Stimulated activated CD4-positive, alpha-beta T cell treated with anti-CD3 and anti-CD28 coated beads, Interleukin-12 subunit alpha, Interleukin-12 subunit beta, amount 100 ng/mL, for 48 hours (primary cell): ENCODE measurements at regions not wholly inside any gene's neighbourhood (a gene's known extent, or its start where the extent isn't known, plus 50 kb on each side); places are given as distances from the start of the nearest gene placed in this dataset.

Experiments used
- DNase-seq, 3 donors: peaks; one replicate each; pipeline ENCODE4 v3.0.0-alpha.2; 2020; ENCODE audit warnings: low read depth in 2 of 3, low spot score in 1 of 3

DNA sequence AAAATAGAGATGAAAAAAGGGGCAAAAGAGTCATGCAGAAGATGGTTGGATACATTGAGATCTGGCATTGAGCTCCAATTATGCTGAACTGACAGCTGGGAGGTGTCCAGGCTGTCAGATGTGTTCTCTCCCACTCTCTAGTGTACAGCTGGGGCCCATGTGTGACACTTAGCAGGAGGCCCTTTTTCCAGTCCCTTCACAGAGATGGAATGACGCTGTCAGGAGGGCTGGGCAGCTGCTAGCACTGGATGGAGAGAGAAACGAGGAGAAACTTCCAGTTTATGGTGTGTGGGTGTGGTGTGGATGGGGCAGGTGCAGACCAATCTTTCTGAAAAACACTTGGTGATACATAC lies 437.7 kb upstream of the HS6ST1 start:
- no peak for DNase-seq

- no peak for DNase-seq
Observed at GRCh38 chr2:128765811-128766210, 447.1 kb upstream of the HS6ST1 start.

DNA sequence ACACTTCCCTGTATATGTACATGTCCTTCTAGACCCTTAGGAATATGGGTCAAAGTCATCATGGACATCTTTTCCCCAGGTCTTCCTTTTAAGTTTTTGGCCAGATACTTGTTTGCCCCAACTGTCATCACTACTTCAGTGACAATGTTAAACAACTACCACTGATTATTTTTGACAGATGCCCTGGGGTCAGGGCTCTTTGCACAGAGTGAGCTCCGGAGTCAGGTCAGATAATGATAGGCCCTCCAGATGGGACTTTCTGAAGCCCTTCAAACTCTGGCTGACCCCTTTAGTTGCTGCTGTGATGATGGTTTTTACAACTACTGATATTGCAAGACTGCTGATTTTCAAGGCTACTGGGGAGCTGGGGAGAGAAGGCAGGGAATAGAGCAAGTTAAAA lies 449.4 kb upstream of the HS6ST1 start:
- DNase-seq, result no peak

DNA sequence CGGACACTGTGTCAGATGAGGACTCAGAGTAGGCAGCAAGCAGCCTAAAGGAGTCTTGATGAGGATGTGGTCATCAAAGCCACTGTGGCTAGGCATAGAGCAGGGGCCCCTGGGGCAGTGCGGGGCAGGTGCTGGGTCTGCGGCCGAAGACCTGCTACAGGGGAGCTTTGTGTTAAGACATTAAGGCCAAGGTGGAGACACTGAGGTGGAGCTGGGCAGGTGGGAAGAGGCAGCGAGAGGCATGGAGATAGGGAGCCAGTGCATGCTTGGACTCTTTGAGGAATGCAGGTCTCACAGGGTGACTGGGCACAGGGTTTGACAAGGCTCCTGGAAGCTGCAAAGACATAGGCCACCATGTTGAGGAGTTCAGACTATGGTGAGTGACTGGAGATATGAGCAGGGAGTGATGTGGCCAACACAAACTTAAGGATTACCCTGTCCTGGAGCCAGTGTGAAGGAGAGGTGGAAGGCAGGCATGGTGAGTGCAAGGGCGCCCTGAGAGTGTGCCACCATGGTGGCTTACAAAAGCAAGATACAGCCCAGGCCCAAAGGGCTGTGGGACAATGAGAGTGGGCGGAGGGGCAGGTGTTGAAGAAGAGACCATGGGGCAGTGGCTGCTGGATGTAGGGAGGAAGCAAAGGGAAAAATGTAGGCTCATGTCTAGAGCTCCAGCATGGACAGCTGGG lies 450.9 kb upstream of the HS6ST1 start:
- no peak for DNase-seq

DNA sequence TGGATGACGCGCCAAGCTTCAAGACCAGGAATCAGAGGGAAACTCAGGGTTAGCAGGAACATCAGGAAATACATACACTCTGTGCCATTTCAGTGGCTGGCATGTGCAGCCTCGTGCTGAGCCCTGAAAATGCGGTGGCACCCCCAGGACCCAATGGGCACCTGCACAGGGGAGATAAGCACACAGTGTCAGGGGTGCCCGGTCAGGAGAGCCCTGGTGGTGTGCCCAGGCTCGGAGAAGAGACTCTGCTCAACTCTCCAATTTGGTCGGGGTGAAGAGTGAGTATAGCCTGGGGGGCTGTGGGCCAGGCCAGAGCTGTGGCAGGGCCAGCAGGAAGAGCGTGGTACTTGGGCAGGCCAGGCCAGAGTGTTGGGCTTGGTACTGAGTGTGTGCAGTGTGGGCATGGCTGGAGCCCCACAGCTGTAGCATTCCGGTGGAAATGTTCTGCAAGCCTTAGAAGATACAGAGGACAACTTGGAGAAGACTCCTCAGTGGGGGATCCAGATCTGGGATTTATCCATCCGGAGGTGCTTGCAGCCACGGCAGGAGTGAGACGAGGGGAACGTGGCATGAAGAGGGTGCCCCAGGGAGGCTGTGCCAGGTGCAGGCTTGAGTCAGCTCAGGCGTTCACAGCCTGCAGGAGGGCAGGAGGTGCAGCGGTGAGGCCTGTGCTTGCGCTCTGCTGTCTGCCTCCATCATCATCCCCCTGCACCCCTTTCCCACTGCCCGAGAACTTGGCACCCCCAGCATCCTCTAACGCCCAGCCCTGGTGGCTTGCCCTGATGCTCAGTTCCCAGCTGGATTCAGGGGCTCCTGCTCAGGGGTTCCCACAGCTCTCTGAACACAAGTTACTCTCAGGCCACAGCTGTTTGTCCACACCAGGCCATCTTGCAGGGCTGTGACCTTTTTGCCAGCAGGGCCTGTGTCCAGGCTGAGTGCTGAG lies 451.7 kb upstream of the HS6ST1 start:
- no peak for DNase-seq

GRCh38 chr2:128771401-128771800 lies 452.7 kb upstream of the HS6ST1 start:
- no peak for DNase-seq

DNA sequence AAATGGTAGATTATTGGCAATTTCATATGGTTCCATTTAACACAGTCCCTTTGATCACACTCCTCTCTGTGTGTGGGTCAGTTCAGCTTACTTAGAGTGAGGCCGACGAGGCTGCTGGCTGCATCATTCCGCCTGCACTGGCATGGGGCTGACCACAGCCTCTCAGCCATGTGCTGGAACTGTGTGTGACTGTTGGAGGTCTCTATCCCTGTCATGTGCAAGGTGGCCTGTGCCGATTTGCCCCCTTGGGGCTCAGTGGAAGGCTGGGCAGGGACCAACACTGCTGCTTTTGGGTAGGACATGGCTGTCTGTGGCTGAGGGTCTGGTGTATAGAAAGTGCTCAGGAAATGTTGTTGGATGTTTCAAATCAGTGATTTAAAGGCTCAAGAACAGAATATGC lies 454.0 kb upstream of the HS6ST1 start:
- DNase-seq, result no peak

DNA sequence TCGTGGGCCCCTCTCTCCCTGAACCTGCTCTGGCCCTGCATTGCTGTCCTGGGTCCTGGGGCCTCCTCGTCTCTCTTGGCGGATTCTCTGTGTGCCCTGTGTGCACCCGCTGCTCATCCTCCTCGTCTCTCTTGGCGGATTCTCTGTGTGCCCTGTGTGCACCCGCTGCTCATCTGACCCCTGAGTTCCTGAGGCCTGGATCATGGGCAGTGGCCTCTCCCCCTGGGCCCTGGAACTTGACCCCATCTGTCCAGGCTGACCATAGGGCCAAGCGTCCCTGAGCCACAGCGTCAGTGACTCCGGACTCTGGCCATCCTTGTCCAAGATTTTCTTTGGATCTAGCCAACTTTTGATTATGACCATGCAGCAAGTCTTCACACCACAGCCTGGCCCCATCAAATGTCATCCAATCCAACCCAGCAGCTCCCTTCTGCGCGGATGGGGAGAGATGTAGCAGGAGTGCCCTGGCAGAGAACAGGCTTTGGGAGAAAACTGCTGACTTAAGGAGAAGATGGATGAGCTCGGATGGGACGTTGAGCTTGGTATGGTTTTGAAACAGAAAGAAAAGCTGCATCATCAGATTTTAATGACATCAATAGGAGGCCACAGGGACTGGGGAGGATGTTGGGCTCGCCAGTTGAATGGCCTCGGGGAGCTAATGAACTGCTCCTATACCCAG lies 455.1 kb upstream of the HS6ST1 start:
- DNase-seq, result no peak

GRCh38 chr2:128774320-128775216 lies 455.9 kb upstream of the HS6ST1 start:
- DNase-seq, result no peak

GRCh38 chr2:128775217-128775913 lies 456.7 kb upstream of the HS6ST1 start:
- DNase-seq, result no peak

DNA sequence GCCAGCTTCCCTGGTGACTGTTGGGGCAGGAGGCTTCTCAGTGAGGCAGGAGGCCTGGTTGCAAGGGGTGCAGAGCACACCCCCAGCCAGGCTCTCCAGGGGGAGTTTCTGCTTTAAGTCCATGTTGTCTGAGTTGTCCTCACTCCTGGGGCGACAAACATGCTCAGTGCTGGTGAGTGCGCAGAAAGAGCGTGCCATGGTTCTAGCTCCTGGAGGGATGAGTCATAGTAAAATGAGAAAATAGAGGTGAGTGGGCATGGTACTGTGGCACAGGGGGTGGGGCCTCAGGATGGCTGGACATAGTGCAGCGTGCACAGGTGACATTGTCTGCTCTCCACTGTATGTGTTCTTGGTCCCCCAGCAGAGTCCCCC lies 457.2 kb upstream of the HS6ST1 start:
- no peak for DNase-seq

DNA sequence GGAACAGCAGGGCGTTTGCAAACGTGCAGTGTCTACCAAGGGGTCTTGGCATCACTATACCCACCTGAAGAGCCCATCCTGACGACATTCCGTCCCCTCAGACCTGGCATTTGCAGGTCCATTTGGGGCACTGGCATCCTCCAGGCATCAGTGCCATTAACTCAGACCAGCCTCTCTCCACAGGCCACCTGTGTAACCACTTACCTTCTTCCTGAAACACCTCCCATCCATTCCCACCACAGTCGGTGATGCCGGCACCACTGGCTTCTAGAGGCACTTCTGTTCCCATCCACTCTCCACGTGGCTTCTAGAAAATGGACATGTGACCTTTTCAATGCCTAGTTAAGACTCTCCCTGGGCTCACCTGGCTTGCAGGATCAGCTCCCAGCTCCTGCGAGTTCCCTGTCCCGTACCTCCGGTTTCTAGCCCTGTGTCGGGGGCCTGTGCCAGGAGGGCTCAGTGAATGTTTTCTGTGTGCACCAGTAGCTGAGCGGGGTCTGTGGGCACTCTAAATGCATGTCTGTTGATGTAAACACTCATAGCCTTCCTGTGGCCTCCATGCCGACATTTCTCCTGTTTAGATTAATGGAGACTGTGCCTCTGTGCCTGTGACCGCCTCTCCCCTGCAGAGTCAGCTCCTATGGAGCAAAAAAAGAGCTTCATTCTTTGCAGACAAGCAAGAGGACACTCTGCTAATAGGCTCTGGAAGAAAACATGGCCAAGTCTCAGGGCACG lies 458.0 kb upstream of the HS6ST1 start:
- DNase-seq, result no peak

DNA sequence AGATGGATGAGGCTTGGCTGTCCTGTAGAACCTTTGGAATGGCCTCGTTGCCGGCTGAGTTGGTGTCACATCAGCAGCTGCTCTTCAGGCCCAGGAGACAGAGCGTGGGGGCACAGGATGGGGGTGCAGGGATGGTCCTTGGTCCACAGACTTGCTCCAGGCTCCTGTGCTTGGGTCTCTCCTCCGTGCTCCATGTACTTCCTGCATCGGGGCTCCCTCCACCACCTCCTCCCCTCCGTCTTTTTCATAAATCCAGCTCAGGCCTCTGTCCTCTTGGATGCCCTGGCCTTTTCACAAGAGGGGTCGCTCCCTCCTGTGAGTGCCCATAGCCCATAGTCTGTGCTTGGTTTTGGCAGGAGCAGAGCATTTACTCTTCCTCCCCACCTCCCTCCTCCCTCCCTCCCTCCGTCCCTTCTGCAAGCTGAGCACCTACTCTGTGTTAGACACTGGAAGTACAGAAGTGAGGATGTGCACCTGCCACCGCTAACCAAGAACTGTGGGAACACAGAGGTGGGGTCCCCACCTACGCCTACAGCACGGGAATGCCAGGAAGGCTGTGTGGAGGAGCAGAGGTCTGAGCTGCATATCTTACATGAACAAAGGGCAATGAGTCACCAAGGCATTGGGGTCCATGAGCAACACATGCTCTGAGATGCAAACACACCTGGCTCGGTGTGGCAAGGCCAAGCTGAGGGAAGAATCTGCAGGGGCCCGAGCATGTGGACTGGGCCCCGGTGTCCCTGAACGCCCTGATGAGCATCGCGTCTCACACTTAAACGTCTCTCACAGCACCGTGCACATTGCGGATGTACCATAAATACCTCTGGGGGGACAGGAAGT lies 458.7 kb upstream of the HS6ST1 start:
- no peak for DNase-seq

DNA sequence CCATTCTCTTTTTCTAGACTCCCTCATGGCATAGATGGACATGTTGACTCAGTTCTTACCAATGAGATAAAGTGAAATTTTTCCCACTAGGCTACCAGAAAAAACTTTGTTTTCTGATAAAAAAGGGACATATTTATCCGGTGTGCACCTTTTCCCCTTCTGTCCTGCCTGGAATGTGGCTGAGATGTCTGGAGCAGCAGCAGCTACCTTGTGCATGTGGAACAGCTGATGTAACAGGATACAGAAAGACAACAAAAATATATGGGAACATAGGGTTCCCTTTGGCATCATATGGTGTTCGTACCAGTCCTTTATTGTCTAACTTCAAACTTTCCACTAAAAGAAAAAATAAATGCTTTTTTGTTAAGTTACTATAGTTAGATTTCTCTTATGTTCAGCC lies 460.2 kb upstream of the HS6ST1 start:
- no peak for DNase-seq

DNA sequence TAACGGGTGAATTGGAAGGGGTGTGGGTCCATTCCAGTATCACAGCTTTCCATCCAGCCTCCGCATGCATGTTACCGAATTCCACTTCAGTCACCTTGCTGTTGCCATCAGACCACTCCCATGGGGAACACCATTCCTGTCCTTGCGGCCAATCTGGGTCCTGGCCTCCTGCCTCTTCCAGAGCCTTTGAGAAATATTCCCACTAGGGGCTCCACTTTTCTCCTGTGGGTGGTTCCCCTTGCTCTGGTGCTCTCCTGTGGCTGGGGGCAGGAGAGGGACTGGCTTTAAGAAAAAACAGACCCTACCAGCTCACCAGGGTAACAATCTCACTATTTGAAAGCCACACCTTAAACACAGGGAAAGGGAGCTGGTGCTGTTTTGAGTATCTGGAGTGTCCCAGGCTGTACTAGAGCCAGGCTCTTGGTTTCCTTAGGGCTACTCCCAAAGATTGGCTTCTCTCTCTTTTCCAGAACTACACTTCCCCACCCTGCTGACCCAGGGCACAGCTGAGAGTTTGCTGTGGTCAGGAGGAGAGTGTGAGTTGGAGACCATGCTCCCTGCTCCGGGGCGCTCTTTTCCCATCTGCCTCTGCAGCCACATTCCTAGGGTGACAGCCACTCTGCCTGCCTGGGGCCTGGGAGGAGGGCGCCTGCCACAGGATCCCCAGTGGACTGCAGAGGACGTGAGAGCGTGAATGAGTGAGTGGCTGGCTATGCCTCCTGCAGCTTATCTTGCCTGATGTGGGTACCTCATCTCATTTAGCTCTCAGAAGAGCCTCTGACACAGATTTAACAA lies 460.8 kb upstream of the HS6ST1 start:
- DNase-seq, result no peak

DNA sequence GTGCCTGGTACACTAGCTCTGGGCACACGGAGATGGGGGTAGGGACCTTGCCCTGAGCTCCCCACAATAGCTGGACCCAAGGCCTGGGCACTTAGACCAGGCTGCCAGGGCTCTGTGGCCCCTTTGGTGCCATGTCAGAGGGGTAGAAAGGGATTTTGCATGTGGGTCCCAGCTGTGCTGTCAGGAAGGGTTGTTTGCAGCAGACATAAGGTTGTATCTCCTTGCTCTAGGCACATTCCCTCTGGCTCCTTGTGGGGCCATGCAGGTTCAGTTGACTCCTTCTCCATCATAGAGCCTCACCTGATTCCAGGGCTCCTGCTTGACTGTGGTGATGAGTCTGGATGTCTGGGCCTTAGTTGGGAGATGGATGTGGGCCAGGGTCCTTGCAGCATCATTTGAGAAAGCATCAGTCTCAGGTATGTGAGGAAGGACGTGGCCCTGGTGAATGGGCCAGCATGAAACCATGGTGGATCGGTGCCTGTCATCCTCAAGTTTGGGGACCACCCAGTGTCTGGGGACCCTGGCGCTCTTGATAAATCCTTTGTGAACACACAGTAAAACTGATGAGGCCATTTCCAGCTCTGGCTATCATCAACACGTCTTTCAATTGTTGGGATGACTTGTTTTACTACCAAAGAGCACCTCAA lies 461.9 kb upstream of the HS6ST1 start:
- no peak for DNase-seq

GRCh38 chr2:128781166-128781565 lies 462.5 kb upstream of the HS6ST1 start:
- DNase-seq, result no peak
